ENCODE measurements at regions not wholly inside any gene's neighbourhood (a gene's known extent, or its start where the extent isn't known, plus 50 kb on each side); places are given as distances from the start of the nearest gene placed in this dataset.

GRCh38 chr20:1793821-1794220 is 101.4 kb upstream of the SIRPA start:
- no peak for TF ChIP-seq POLR2A (IDR thresholded peaks at IDR 0.05)
- TF ChIP-seq, protein P1, sequence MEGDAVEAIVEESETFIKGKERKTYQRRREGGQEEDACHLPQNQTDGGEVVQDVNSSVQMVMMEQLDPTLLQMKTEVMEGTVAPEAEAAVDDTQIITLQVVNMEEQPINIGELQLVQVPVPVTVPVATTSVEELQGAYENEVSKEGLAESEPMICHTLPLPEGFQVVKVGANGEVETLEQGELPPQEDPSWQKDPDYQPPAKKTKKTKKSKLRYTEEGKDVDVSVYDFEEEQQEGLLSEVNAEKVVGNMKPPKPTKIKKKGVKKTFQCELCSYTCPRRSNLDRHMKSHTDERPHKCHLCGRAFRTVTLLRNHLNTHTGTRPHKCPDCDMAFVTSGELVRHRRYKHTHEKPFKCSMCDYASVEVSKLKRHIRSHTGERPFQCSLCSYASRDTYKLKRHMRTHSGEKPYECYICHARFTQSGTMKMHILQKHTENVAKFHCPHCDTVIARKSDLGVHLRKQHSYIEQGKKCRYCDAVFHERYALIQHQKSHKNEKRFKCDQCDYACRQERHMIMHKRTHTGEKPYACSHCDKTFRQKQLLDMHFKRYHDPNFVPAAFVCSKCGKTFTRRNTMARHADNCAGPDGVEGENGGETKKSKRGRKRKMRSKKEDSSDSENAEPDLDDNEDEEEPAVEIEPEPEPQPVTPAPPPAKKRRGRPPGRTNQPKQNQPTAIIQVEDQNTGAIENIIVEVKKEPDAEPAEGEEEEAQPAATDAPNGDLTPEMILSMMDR (IDR thresholded peaks at IDR 0.05), result no peak
